GM12873 (cell line): ENCODE measurements at regions not wholly inside any gene's neighbourhood (a gene's known extent, or its start where the extent isn't known, plus 50 kb on each side); places are given as distances from the start of the nearest gene placed in this dataset.

Experiments
- TF ChIP-seq, protein P1 (sequence below): IDR thresholded peaks from 2 replicates; pipeline ENCODE4 v1.5.1; 2012; ENCODE audit warnings: low read depth, mild to moderate bottlenecking, moderate library complexity, low read length, control low read depth; ENCODE audit not compliant: insufficient read depth; ENCODE audit errors: missing control alignments

DNA sequence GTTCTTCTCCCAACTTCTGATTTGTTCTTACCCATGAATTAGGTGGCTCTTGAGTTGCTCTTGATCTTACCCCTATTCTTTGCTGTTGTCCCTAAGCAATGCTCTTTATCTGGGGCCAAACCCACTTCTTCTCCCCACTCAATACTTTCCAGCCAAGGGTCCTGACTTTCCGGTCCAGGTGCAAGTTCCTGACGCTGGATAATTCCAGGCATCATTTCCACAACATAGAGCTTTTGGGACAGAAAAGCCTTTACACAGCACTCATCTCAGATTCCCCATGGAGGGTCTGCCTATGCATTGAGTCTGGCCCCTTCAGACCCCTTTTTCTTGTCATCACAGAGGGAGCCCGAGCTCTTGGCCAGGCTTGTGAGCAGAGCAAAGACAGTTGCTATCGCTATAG lies 85.4 kb upstream of the BOC start:
- TF ChIP-seq, protein P1, sequence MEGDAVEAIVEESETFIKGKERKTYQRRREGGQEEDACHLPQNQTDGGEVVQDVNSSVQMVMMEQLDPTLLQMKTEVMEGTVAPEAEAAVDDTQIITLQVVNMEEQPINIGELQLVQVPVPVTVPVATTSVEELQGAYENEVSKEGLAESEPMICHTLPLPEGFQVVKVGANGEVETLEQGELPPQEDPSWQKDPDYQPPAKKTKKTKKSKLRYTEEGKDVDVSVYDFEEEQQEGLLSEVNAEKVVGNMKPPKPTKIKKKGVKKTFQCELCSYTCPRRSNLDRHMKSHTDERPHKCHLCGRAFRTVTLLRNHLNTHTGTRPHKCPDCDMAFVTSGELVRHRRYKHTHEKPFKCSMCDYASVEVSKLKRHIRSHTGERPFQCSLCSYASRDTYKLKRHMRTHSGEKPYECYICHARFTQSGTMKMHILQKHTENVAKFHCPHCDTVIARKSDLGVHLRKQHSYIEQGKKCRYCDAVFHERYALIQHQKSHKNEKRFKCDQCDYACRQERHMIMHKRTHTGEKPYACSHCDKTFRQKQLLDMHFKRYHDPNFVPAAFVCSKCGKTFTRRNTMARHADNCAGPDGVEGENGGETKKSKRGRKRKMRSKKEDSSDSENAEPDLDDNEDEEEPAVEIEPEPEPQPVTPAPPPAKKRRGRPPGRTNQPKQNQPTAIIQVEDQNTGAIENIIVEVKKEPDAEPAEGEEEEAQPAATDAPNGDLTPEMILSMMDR: no peak

DNA sequence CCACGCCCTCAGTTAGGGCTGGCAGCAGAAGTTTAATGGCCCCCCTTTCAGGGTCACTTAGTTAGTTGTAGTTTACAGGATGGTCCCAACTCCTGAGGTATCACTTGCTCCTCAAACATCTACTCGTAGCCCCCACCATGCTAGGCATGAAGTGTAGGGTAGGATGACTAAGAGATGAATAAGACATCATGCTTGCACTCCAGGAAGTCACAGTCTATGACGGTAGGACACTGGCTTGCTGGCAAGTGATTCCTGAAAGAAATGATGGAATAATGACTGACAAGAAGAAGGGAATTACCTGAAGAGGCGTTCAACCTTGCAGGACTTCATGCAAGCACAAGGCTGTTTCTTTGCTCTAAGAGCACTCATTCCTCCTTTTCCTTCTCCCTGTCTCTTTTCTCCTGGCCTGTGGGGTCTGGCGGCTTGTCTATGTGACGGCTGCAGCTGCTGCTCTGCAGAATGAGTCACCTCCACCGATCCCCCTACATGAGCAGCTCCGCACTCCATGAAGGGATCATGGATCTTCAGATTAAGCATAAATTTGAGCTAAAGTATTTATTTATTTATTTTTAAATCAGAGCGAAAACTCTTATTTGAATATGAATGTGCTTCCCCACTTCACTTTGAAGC lies 82.9 kb upstream of the BOC start:
- TF ChIP-seq, protein P1: no peak

DNA sequence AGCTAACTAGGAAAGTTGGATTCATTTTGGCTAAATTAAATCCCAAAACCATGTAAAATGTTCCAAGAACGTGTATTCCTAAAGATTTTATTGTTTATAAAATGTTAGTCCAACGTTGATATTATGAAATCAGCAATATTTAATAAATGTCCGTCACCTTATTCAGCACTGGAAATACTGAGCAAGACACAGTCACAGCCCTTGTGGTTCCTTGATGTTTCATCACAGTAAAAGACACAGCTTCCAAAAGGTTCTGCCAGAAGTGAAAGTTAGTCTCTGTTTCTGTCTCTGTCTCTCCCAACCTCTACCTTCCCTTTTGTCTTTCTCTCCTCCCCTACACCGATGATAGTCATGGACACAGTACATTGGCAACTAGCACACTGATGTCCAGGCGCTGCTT lies 82.2 kb upstream of the BOC start:
- TF ChIP-seq, protein P1: no peak

DNA sequence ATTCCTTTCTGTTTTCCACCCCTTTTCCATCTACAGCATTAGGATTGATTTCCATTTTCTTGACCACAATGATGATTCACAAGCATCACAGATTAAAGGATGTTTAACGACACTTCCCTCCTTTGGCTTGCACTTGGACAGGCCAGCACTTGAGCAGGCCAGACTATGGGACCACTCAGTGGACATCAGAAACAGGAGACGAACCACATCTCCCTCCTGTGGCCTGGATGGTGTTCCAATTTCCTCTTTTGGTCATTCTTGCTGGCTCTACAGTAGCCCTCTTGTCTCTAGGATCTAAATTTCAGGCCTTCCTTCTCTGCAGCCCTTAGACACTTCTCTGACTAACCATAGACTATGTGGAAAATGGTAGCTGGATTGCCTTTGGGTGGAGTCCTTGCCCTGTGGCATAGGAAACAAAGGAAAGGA lies 78.8 kb upstream of the BOC start:
- TF ChIP-seq, protein P1: no peak

DNA sequence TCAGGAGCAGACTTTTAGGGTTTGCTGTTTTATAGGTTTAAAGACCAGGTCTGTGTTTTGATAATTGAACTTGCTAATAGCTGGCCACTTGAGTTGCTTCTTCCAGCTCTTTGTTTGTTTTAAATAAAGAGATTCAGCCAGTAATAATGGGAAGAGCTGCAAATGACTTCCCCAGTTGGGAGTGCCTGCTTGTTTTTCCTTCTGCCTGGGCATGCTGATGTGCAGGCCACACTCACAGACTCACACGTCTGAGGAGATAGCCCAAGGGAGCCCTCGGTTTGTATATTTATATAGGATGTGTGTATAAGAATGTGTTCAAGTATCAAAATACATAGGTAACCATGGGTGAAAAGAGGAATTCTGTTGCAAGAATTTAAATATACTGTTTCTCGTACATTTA lies 78.2 kb upstream of the BOC start:
- TF ChIP-seq, protein P1: no peak

DNA sequence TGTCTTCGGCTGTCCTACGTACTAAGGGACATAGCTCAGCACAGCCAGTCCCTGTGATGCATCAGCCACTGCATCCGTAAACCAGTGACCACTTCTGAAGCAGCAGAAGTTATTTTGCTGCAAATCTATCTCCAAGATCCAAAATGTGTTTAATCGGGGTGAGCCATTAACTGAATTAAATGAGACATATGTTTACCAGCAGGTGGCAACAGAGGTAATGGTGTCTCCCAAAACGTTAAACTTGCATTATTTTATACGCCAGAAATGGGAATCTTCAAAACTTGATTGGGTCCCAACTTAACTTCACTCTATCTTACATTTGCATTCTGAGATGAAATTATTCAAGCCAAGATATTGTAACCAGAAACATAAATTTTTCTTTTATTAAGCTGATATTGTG lies 75.3 kb upstream of the BOC start:
- TF ChIP-seq, protein P1: peak; percentile 47

DNA sequence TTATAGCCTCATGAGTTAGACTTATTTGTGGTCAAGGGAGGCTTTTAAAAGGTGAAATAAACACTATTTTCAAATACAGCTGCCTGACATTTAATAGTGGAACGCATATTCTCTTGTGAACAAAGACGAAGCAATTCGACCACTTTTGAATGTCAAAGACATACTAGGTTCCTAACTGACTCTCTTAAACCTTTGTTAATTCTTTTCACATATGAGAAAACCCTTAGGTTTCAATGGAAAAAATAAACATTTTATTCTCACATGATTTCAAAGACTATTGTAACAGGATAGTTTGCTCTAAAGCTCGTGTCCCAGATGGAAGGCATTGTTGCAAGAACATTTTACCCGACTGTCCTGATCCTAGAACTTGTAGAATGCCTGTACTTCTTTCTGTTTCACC lies 74.8 kb upstream of the BOC start:
- TF ChIP-seq, protein P1: no peak
